SJCRH30 (cell line): ENCODE measurements at regions not wholly inside any gene's neighbourhood (a gene's known extent, or its start where the extent isn't known, plus 50 kb on each side); places are given as distances from the start of the nearest gene placed in this dataset.
"Not testable (repeated sequence)": the region's sequence is repeated elsewhere in the genome, so short reads cannot be mapped to it uniquely, and the experiment has no call there.

ENCODE experiments used
- DNase-seq, 2 experiments: peaks; one replicate each; pipeline ENCODE4 v3.0.0-alpha.2; 2015 to 2020
- H3K27ac ChIP-seq: fragments of 250-450 bp; sonication (Bioruptor Pico); 2 replicates; pipeline ENCODE4 v1.5.1; 2020; ENCODE audit warnings: mild to moderate bottlenecking, moderate library complexity
- H3K27me3 ChIP-seq: fragments of 250-450 bp; sonication (Bioruptor Pico); 2 replicates; pipeline ENCODE4 v1.5.1; 2020; ENCODE audit warnings: mild to moderate bottlenecking, moderate library complexity
- H3K36me3 ChIP-seq: fragments of 250-450 bp; sonication (Bioruptor Pico); 2 replicates; pipeline ENCODE4 v1.5.1; 2020; ENCODE audit warnings: mild to moderate bottlenecking, moderate library complexity
- H3K4me1 ChIP-seq: fragments of 250-450 bp; sonication (Bioruptor Pico); 2 replicates; pipeline ENCODE4 v1.5.1; 2020; ENCODE audit warnings: mild to moderate bottlenecking, moderate library complexity
- H3K4me3 ChIP-seq: fragments of 250-450 bp; sonication (Bioruptor Pico); 2 replicates; pipeline ENCODE4 v1.5.1; 2020; ENCODE audit warnings: mild to moderate bottlenecking, moderate library complexity
- H3K9me3 ChIP-seq: fragments of 250-450 bp; sonication (Bioruptor Pico); replicated peaks from 2 replicates; pipeline ENCODE4 v1.5.1; 2020; ENCODE audit warnings: mild to moderate bottlenecking, moderate library complexity

GRCh38 chr9:82797534-82797933 lies 265.4 kb downstream of the RASEF start:
- peak; percentile 47 to 68 for DNase-seq
- Histone ChIP-seq H3K4me1 (peaks cover 12% of the 10 kb centered on the region; the same call in 1 of the 2 replicates), H3K27me3 (no peaks in the 10 kb centered on the region), H3K27ac (no peak overlapping the region), H3K36me3 (no peaks in the 10 kb centered on the region), H3K4me3 (no peak overlapping the region), H3K9me3 (no peaks in the 10 kb centered on the region)

DNA sequence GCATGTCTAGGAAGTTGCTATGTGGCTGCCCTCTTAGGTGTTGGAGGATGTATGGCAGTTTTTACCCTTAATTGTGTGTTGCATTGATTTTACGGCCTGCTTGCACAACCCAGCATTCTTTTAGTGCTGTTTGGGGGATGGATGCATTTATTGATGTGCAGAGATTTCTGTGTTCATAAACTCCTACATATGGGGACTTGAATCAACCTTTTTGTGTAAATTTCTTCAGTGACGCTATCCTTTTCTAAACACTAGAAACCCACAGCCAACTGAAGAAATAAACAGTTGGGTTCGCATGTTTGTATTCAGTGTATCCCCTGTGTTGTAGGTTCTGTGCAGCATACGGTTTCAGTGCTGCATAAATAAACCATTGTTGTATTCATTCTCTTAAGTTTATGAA lies 263.7 kb downstream of the RASEF start:
- H3K4me3 ChIP-seq, result no peak overlapping the region
- no peaks in the 10 kb centered on the region for H3K36me3 ChIP-seq
- H3K27me3 ChIP-seq, result no peaks in the 10 kb centered on the region
- no peaks in the 10 kb centered on the region for H3K9me3 ChIP-seq
- no peak overlapping the region for H3K27ac ChIP-seq
- DNase-seq, result peak; percentile 24 to 72
- H3K4me1 ChIP-seq, result peaks cover 12% of the 10 kb centered on the region; the same call in 1 of the 2 replicates

DNA sequence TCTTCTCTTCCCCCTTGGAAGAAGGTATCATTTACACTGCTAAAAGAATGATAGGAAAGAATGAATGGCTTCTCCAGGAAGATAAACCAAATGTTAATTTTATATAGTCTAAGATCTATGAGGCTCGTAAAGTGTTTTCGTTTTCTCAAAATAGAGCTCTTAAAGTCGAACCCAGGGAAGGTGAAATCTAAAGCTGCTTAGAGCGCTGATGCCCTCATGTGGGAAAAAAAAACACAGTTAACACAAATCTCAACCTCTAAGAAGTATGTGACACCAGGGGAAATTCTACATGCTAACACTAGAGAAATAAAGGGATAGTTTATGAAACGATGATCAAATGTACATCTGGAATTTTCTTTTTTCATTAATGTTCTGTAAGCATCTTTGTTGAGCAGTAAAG lies 257.9 kb downstream of the RASEF start:
- Histone ChIP-seq H3K9me3 (no peaks in the 10 kb centered on the region), H3K4me3 (no peak overlapping the region), H3K27ac (no peak overlapping the region), H3K27me3 (no peaks in the 10 kb centered on the region), H3K36me3 (no peaks in the 10 kb centered on the region), H3K4me1 (peaks cover 1% of the 10 kb centered on the region; the same call in 1 of the 2 replicates)
- peak in 1 of 2 experiments; percentile 41 for DNase-seq

GRCh38 chr9:82808478-82808877 lies 254.5 kb downstream of the RASEF start:
- H3K4me3 ChIP-seq, result no peak overlapping the region
- H3K4me1 ChIP-seq, result peaks cover 3% of the 10 kb centered on the region; the same call in 1 of the 2 replicates
- no peaks in the 10 kb centered on the region for H3K36me3 ChIP-seq
- H3K9me3 ChIP-seq, result no peaks in the 10 kb centered on the region
- H3K27me3 ChIP-seq, result no peaks in the 10 kb centered on the region
- H3K27ac ChIP-seq, result no peak overlapping the region
- DNase-seq, result no peak

GRCh38 chr9:82810915-82811314 lies 252.0 kb downstream of the RASEF start:
- H3K36me3 ChIP-seq, result no peaks in the 10 kb centered on the region
- peaks cover 3% of the 10 kb centered on the region; the same call in 1 of the 2 replicates for H3K4me1 ChIP-seq
- peak; percentile 17 to 21 for DNase-seq
- H3K27ac ChIP-seq, result peak overlapping the region; percentile 1; the same call in 1 of the 2 replicates
- H3K4me3 ChIP-seq, result no peak overlapping the region
- H3K9me3 ChIP-seq, result no peaks in the 10 kb centered on the region
- no peaks in the 10 kb centered on the region for H3K27me3 ChIP-seq

DNA sequence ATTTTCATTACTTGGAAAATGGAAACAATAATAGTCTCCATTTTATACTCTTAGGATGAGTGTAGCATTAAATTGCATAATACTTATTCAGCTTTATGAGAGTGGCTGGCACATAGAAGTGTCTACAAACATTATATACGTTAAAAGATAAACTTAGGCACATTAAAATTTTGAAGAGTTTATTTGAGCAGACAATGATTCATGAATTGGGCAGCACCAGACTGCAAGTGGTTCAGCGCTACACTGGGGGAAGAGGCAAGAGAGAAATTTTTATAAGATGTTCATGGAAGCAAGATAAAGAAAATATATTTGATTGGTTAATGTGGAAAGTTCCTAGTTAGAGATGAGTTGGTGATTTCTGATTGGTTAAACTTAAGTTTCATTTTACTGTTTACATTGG lies 243.7 kb downstream of the RASEF start:
- Histone ChIP-seq H3K27me3 (no peaks in the 10 kb centered on the region), H3K9me3 (no peaks in the 10 kb centered on the region), H3K4me3 (no peak overlapping the region), H3K36me3 (no peaks in the 10 kb centered on the region), H3K27ac (no peak overlapping the region), H3K4me1 (no peaks in the 10 kb centered on the region)
- no peak for DNase-seq

- Histone ChIP-seq H3K36me3 (no peaks in the 10 kb centered on the region), H3K9me3 (no peaks in the 10 kb centered on the region), H3K27me3 (no peaks in the 10 kb centered on the region), H3K27ac (no peak overlapping the region), H3K4me3 (no peak overlapping the region), H3K4me1 (no peaks in the 10 kb centered on the region)
- DNase-seq, result no peak
Observed at GRCh38 chr9:82820186-82820585, 242.8 kb downstream of the RASEF start.

DNA sequence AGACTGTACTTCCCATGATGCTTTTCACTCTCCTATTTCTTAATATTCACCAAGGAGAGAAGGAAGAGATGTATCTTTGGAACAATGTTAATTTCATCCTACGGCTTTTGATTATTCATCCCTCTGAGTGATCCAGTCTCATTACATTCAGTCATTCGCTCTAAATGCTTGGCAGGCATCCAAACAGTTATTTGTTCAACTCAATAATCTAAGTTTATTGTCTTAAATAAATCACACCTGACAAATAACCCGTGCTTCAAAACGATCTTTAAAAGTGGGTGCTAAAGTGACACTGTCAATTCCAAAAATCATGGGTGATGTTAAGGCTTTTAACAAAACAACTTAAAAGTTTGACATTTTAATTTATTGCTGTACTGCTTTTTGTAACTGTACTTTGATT lies 233.1 kb downstream of the RASEF start:
- H3K4me1 ChIP-seq, result no peaks in the 10 kb centered on the region
- H3K27me3 ChIP-seq, result no peaks in the 10 kb centered on the region
- H3K4me3 ChIP-seq, result no peak overlapping the region
- no peaks in the 10 kb centered on the region for H3K36me3 ChIP-seq
- H3K27ac ChIP-seq, result no peak overlapping the region
- DNase-seq, result no peak
- no peaks in the 10 kb centered on the region for H3K9me3 ChIP-seq

- Histone ChIP-seq H3K4me3 (no peak overlapping the region), H3K9me3 (no peaks in the 10 kb centered on the region), H3K4me1 (no peaks in the 10 kb centered on the region), H3K36me3 (no peaks in the 10 kb centered on the region), H3K27me3 (no peaks in the 10 kb centered on the region), H3K27ac (no peak overlapping the region)
- DNase-seq, result no peak
Observed at GRCh38 chr9:82865524-82865923, 197.4 kb downstream of the RASEF start.

- H3K27me3 ChIP-seq, result no peaks in the 10 kb centered on the region
- peaks cover 3% of the 10 kb centered on the region; the same call in 1 of the 2 replicates for H3K4me1 ChIP-seq
- DNase-seq, result no peak
- H3K27ac ChIP-seq, result no peak overlapping the region
- H3K4me3 ChIP-seq, result no peak overlapping the region
- no peaks in the 10 kb centered on the region for H3K9me3 ChIP-seq
- no peaks in the 10 kb centered on the region for H3K36me3 ChIP-seq
Observed at GRCh38 chr9:82880336-82881050, 182.4 kb downstream of the RASEF start.

DNA sequence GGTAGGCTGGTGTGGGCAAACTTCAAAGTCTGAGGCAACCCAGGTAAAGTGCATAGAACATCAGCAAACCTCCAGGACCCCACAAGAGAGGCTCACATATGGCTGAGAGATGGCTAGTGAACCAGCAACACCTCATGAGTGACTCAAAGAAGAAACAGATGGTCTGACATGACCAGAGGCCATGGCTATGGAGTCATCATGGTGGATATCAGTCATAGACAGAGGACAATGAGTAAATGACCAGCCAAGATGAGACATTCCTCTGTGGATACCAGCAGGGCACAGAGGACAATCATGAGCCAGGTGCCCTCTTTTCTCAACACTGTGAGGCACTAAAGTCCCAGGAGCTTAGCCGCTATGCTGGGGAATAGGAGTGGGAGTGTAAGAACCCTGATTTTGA lies 180.8 kb downstream of the RASEF start:
- Histone ChIP-seq H3K4me3 (no peak overlapping the region), H3K9me3 (no peaks in the 10 kb centered on the region), H3K27me3 (no peaks in the 10 kb centered on the region), H3K27ac (no peak overlapping the region), H3K4me1 (peaks cover 3% of the 10 kb centered on the region; the same call in 1 of the 2 replicates), H3K36me3 (no peaks in the 10 kb centered on the region)
- DNase-seq, result peak in 1 of 2 experiments; percentile 4

GRCh38 chr9:82882748-82883147 lies 180.2 kb downstream of the RASEF start:
- no peak overlapping the region for H3K4me3 ChIP-seq
- peaks cover 3% of the 10 kb centered on the region; the same call in 1 of the 2 replicates for H3K4me1 ChIP-seq
- no peaks in the 10 kb centered on the region for H3K27me3 ChIP-seq
- no peaks in the 10 kb centered on the region for H3K9me3 ChIP-seq
- no peak for DNase-seq
- H3K27ac ChIP-seq, result no peak overlapping the region
- no peaks in the 10 kb centered on the region for H3K36me3 ChIP-seq

- no peaks in the 10 kb centered on the region for H3K36me3 ChIP-seq
- no peaks in the 10 kb centered on the region for H3K27me3 ChIP-seq
- no peak overlapping the region for H3K4me3 ChIP-seq
- peaks cover 3% of the 10 kb centered on the region; the same call in 1 of the 2 replicates for H3K4me1 ChIP-seq
- DNase-seq, result no peak
- no peaks in the 10 kb centered on the region for H3K9me3 ChIP-seq
- H3K27ac ChIP-seq, result no peak overlapping the region
Observed at GRCh38 chr9:82883436-82883835, 179.5 kb downstream of the RASEF start.

GRCh38 chr9:82883974-82884373 lies 179.0 kb downstream of the RASEF start:
- H3K4me3 ChIP-seq, H3K9me3 ChIP-seq, H3K27ac ChIP-seq, DNase-seq, H3K27me3 ChIP-seq, H3K36me3 ChIP-seq, H3K4me1 ChIP-seq: not testable (repeated sequence)

DNA sequence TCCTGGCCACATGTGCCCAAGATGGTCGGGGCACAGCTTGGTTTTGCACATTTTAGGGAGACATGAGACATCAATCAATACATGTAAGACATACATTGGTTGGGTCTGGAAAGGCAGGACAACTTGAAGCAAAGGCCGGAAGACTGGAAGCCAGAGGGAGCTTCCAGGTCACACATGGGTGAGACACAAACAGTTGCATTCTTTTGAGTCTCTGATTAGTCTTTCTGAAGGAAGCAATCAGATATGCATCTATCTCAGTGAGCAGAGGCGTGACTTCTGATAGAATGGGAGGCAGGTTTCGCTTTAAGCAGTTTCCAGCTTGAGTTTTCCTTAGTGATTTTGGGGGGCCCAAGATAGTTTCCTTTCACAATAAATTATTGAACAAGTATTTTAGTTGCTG lies 172.5 kb downstream of the RASEF start:
- Histone ChIP-seq H3K9me3 (no peaks in the 10 kb centered on the region), H3K4me1 (no peaks in the 10 kb centered on the region), H3K27ac (no peak overlapping the region), H3K27me3 (no peaks in the 10 kb centered on the region), H3K36me3 (no peaks in the 10 kb centered on the region), H3K4me3 (no peak overlapping the region)
- DNase-seq, result no peak

DNA sequence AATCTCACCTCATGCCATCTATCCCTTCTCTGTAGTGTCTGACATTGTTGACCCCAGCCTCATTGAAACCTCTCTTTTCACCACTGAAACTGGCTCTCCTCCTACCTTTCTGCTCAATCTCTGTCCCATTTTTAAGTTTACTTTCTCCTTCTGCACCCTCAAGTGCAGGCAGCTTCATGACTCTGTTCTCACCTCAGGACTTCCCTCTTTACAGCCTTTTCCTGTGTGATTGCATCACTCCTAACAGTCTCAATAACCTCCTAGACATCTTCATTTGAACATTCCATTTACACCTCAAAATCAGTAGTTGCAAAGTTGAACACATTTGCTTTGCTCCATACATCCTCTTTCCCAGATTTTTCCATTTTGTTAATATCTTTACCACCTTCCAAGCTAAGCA lies 172.1 kb downstream of the RASEF start:
- DNase-seq, result no peak
- Histone ChIP-seq H3K9me3 (no peaks in the 10 kb centered on the region), H3K36me3 (no peaks in the 10 kb centered on the region)

More for the DNA sequence above, 172.1 kb downstream of the RASEF start:
- Histone ChIP-seq H3K27ac (no peak overlapping the region), H3K4me3 (no peak overlapping the region), H3K27me3 (no peaks in the 10 kb centered on the region), H3K4me1 (no peaks in the 10 kb centered on the region)
